HFF-Myc (cell line): ENCODE measurements at regions not wholly inside any gene's neighbourhood (a gene's known extent, or its start where the extent isn't known, plus 50 kb on each side); places are given as distances from the start of the nearest gene placed in this dataset.

ENCODE experiments used
- DNase-seq: peaks from one replicate; pipeline ENCODE4 v3.0.0-alpha.2; 2011; ENCODE audit warnings: low read depth; ENCODE audit errors: extremely low read depth
- H3K4me3 ChIP-seq: replicated peaks from 2 replicates; pipeline ENCODE4 v1.5.1; 2011; ENCODE audit warnings: low read depth, mild to moderate bottlenecking, control low read depth, low read length
- CTCF ChIP-seq: IDR thresholded peaks from 2 replicates; pipeline ENCODE4 v1.5.1; 2012; ENCODE audit warnings: mild to moderate bottlenecking, low read depth, low read length, control low read depth; ENCODE audit errors: missing control alignments

- no peak overlapping the region for H3K4me3 ChIP-seq
- no peak for TF ChIP-seq CTCF
- no peak for DNase-seq
Observed at GRCh38 chr12:67803278-67803993, 154.9 kb downstream of the DYRK2 start.

GRCh38 chr12:67804168-67804567, 155.6 kb downstream of the DYRK2 start:
- DNase-seq: no peak
- H3K4me3 ChIP-seq: no peak overlapping the region
- TF ChIP-seq CTCF: no peak

GRCh38 chr12:67807814-67808213, 159.3 kb downstream of the DYRK2 start:
- no peak for DNase-seq
- TF ChIP-seq CTCF: no peak
- no peak overlapping the region for H3K4me3 ChIP-seq

GRCh38 chr12:67810166-67810565, 161.6 kb downstream of the DYRK2 start:
- no peak for DNase-seq
- no peak for TF ChIP-seq CTCF
- H3K4me3 ChIP-seq: no peak overlapping the region

GRCh38 chr12:67811437-67812361, 163.2 kb downstream of the DYRK2 start:
- no peak for DNase-seq
- no peak for TF ChIP-seq CTCF
- H3K4me3 ChIP-seq: no peak overlapping the region

- TF ChIP-seq CTCF: no peak
- no peak overlapping the region for H3K4me3 ChIP-seq
- DNase-seq: no peak
Observed at GRCh38 chr12:67813456-67813904, 164.9 kb downstream of the DYRK2 start.
